Middle frontal gyrus (tissue), 1 donor: ENCODE measurements at regions not wholly inside any gene's neighbourhood (a gene's known extent, or its start where the extent isn't known, plus 50 kb on each side); places are given as distances from the start of the nearest gene placed in this dataset.
"Not testable (repeated sequence)": the region's sequence is repeated elsewhere in the genome, so short reads cannot be mapped to it uniquely, and the experiment has no call there.

Source experiments
- DNase-seq: peaks from one replicate; pipeline ENCODE4 v3.0.0-alpha.2; 2015; ENCODE audit warnings: low spot score; ENCODE audit errors: extremely low spot score

- no peak for DNase-seq
Observed at GRCh38 chr15:96058103-96058851, 272.2 kb upstream of the NR2F2 start.

- not testable (repeated sequence) for DNase-seq
Observed at GRCh38 chr15:96058852-96059103, 271.7 kb upstream of the NR2F2 start.

- not testable (repeated sequence) for DNase-seq
Observed at GRCh38 chr15:96060591-96060990, 269.9 kb upstream of the NR2F2 start.

- no peak for DNase-seq
Observed at GRCh38 chr15:96064351-96064756, 266.1 kb upstream of the NR2F2 start.

GRCh38 chr15:96066126-96066525, 264.4 kb upstream of the NR2F2 start:
- no peak for DNase-seq

- DNase-seq: no peak
Observed at GRCh38 chr15:96066852-96067495, 263.5 kb upstream of the NR2F2 start.

GRCh38 chr15:96067677-96068076, 262.8 kb upstream of the NR2F2 start:
- no peak for DNase-seq

- DNase-seq: no peak
Observed at GRCh38 chr15:96068897-96069296, 261.6 kb upstream of the NR2F2 start.

GRCh38 chr15:96070636-96071035, 259.9 kb upstream of the NR2F2 start:
- DNase-seq: no peak

GRCh38 chr15:96072821-96073220, 257.7 kb upstream of the NR2F2 start:
- DNase-seq: no peak

- no peak for DNase-seq
Observed at GRCh38 chr15:96073908-96074307, 256.6 kb upstream of the NR2F2 start.

- no peak for DNase-seq
Observed at GRCh38 chr15:96075895-96076294, 254.6 kb upstream of the NR2F2 start.

- no peak for DNase-seq
Observed at GRCh38 chr15:96076350-96076749, 254.2 kb upstream of the NR2F2 start.

GRCh38 chr15:96079041-96079440, 251.5 kb upstream of the NR2F2 start:
- no peak for DNase-seq

GRCh38 chr15:96079882-96080281, 250.6 kb upstream of the NR2F2 start:
- no peak for DNase-seq

- DNase-seq: no peak
Observed at GRCh38 chr15:96086164-96086563, 244.3 kb upstream of the NR2F2 start.

- no peak for DNase-seq
Observed at GRCh38 chr15:96087180-96087884, 243.2 kb upstream of the NR2F2 start.

GRCh38 chr15:96088650-96089049, 241.8 kb upstream of the NR2F2 start:
- DNase-seq: no peak

- no peak for DNase-seq
Observed at GRCh38 chr15:96089405-96090058, 241.0 kb upstream of the NR2F2 start.

GRCh38 chr15:96092186-96092585, 238.3 kb upstream of the NR2F2 start:
- no peak for DNase-seq

GRCh38 chr15:96093063-96093462, 237.4 kb upstream of the NR2F2 start:
- no peak for DNase-seq

- no peak for DNase-seq
Observed at GRCh38 chr15:96097661-96098060, 232.8 kb upstream of the NR2F2 start.
